Testis (tissue), 2 donors: ENCODE measurements at regions not wholly inside any gene's neighbourhood (a gene's known extent, or its start where the extent isn't known, plus 50 kb on each side); places are given as distances from the start of the nearest gene placed in this dataset.

Source experiments
- DNase-seq: peaks from one replicate; pipeline ENCODE4 v3.0.0-alpha.2; 2019
- H3K27ac ChIP-seq, 2 donors: fragments of 200-600 bp; sonication (generic); one replicate each; pipeline ENCODE4 v1.5.1; 2019
- H3K27me3 ChIP-seq: fragments of 200-600 bp; sonication (generic); one replicate; pipeline ENCODE4 v1.5.1; 2019
- H3K36me3 ChIP-seq: fragments of 200-600 bp; sonication (generic); one replicate; pipeline ENCODE4 v1.5.1; 2017; ENCODE audit warnings: low read depth; ENCODE audit errors: missing control alignments
- H3K4me1 ChIP-seq: fragments of 200-600 bp; sonication (generic); one replicate; pipeline ENCODE4 v1.5.1; 2019
- H3K4me3 ChIP-seq, 2 donors: fragments of 200-600 bp; sonication (generic); one replicate each; pipeline ENCODE4 v1.5.1; 2017 to 2019
- H3K9me3 ChIP-seq: fragments of 200-600 bp; sonication (generic); one replicate; pipeline ENCODE4 v1.5.1; 2017
- CTCF ChIP-seq, 3 experiments: fragments of 450-650 bp in 2 of 3; fragments of 200-600 bp in 1 of 3; sonication (generic) in 1 of 3; IDR thresholded peaks; one replicate each; pipeline ENCODE4 v1.5.1; 2016 to 2019; ENCODE audit warnings: antibody characterized with exemption in 3 of 3, mild to moderate bottlenecking in 2 of 3, moderate library complexity in 1 of 3
- POLR2A ChIP-seq: fragments of 450-650 bp; IDR thresholded peaks from one replicate; pipeline ENCODE4 v1.6.1; 2017; ENCODE audit warnings: antibody characterized with exemption, mild to moderate bottlenecking, moderate library complexity
- WGBS, 2 donors: methylation state at CpG; one replicate each; pipeline ENCODE4 v1.1.5; 2018; 5-methylcytosine and 5-hydroxymethylcytosine counted together
- intact Hi-C: fragments of 100-400 bp; cut with DNase I; formaldehyde crosslinking; loops from one replicate; pipeline ENCODE4 v1.15.1; 2023; ENCODE audit warnings: low total_unique reads

- Histone ChIP-seq H3K4me3 (no peak overlapping the region), H3K36me3 (no peaks in the 10 kb centered on the region), H3K27me3 (no peaks in the 10 kb centered on the region), H3K9me3 (no peaks in the 10 kb centered on the region), H3K4me1 (no peaks in the 10 kb centered on the region), H3K27ac (no peak overlapping the region)
- no peak for DNase-seq
- 90 to 91% methylated on average over 2 of the region's 2 CpGs for WGBS, 2 donors
- TF ChIP-seq CTCF (IDR thresholded peaks at IDR 0.05) = no peak
- TF ChIP-seq POLR2A = no peak
- intact Hi-C loops = no loop called here
These were observed 375.9 kb upstream of the DUSP10 start for GRCh38 chr1:222117809-222118208.

- Histone ChIP-seq H3K4me1 (no peaks in the 10 kb centered on the region), H3K4me3 (no peak overlapping the region), H3K27ac (no peak overlapping the region), H3K27me3 (no peaks in the 10 kb centered on the region), H3K9me3 (no peaks in the 10 kb centered on the region), H3K36me3 (no peaks in the 10 kb centered on the region)
- DNase-seq = no peak
- WGBS, 2 donors = 88 to 90% methylated on average over 3 of the region's 3 CpGs
- TF ChIP-seq CTCF (IDR thresholded peaks at IDR 0.05) (no peak), POLR2A (no peak)
- intact Hi-C loops = no loop called here
These were observed 372.8 kb upstream of the DUSP10 start for GRCh38 chr1:222114536-222115156.

- no peak for DNase-seq
- 91 to 93% methylated on average over 4 of the region's 4 CpGs for WGBS, 2 donors
- H3K36me3 ChIP-seq = no peaks in the 10 kb centered on the region
- H3K27ac ChIP-seq = no peak overlapping the region
- no peaks in the 10 kb centered on the region for H3K9me3 ChIP-seq
- H3K27me3 ChIP-seq = no peaks in the 10 kb centered on the region
- intact Hi-C loops = no loop called here
- H3K4me1 ChIP-seq = no peaks in the 10 kb centered on the region
- no peak overlapping the region for H3K4me3 ChIP-seq
- TF ChIP-seq CTCF (IDR thresholded peaks at IDR 0.05) (no peak), POLR2A (no peak)
These were observed 367.9 kb upstream of the DUSP10 start for GRCh38 chr1:222109836-222110235.

GRCh38 chr1:222107975-222108374, 366.1 kb upstream of the DUSP10 start:
- TF ChIP-seq POLR2A (no peak), CTCF (IDR thresholded peaks at IDR 0.05) (no peak)
- intact Hi-C loops = no loop called here
- no peak overlapping the region for H3K27ac ChIP-seq
- H3K4me3 ChIP-seq = no peak overlapping the region
- no peak for DNase-seq
- no peaks in the 10 kb centered on the region for H3K27me3 ChIP-seq
- H3K4me1 ChIP-seq = no peaks in the 10 kb centered on the region
- no peaks in the 10 kb centered on the region for H3K36me3 ChIP-seq
- 82 to 89% methylated on average over 4 of the region's 4 CpGs for WGBS, 2 donors
- no peaks in the 10 kb centered on the region for H3K9me3 ChIP-seq

GRCh38 chr1:222107267-222107666, 365.4 kb upstream of the DUSP10 start:
- Histone ChIP-seq H3K36me3 (no peaks in the 10 kb centered on the region), H3K4me3 (no peak overlapping the region), H3K27me3 (no peaks in the 10 kb centered on the region), H3K27ac (no peak overlapping the region), H3K4me1 (no peaks in the 10 kb centered on the region), H3K9me3 (no peaks in the 10 kb centered on the region)
- 74 to 91% methylated on average over 4 to 5 of the region's 5 CpGs for WGBS, 2 donors
- intact Hi-C loops = no loop called here
- no peak for DNase-seq
- TF ChIP-seq CTCF (IDR thresholded peaks at IDR 0.05) (no peak), POLR2A (no peak)
